ENCODE measurements at regions not wholly inside any gene's neighbourhood (a gene's known extent, or its start where the extent isn't known, plus 50 kb on each side); places are given as distances from the start of the nearest gene placed in this dataset.
"Not testable (repeated sequence)": the region's sequence is repeated elsewhere in the genome, so short reads cannot be mapped to it uniquely, and the experiment has no call there.

- Histone ChIP-seq H3K27ac (ENCODE audit: low read depth, low read length) (no peak overlapping the region), H3K4me1 (ENCODE audit: insufficient read depth, low read length) (no peaks in the 10 kb centered on the region), H3K27me3 (ENCODE audit: control insufficient read depth in 1 of 2, insufficient read depth in 2 of 2, low read length in 2 of 2) (no peaks in the 10 kb centered on the region)
Observed at GRCh38 chr3:187888701-187889100, 143.4 kb upstream of the BCL6 start.

GRCh38 chr3:187889106-187889505, 143.8 kb upstream of the BCL6 start:
- Histone ChIP-seq H3K36me3 (ENCODE audit: insufficient read depth, low read length) (no peaks in the 10 kb centered on the region), H3K9me3 (ENCODE audit: low read length) (no peaks in the 10 kb centered on the region), H3K4me3 (ENCODE audit: low read depth in 1 of 2, low read length in 2 of 2) (no peak overlapping the region), H3K9ac (ENCODE audit: low read length) (no peak overlapping the region), H3K27me3 (ENCODE audit: control insufficient read depth in 1 of 2, insufficient read depth in 2 of 2, low read length in 2 of 2) (no peaks in the 10 kb centered on the region), H3K4me1 (ENCODE audit: insufficient read depth, low read length) (no peaks in the 10 kb centered on the region), H3K27ac (ENCODE audit: low read depth, low read length) (no peak overlapping the region)

More at GRCh38 chr3:187888701-187889100, 143.4 kb upstream of the BCL6 start:
- no peak overlapping the region for H3K9ac ChIP-seq (ENCODE audit: low read length)
- H3K36me3 ChIP-seq (ENCODE audit: insufficient read depth, low read length): no peaks in the 10 kb centered on the region
- H3K4me3 ChIP-seq (ENCODE audit: low read depth in 1 of 2, low read length in 2 of 2): no peak overlapping the region
- no peaks in the 10 kb centered on the region for H3K9me3 ChIP-seq (ENCODE audit: low read length)

GRCh38 chr3:187889601-187890404, 144.5 kb upstream of the BCL6 start:
- Histone ChIP-seq H3K4me1 (ENCODE audit: insufficient read depth, low read length) (no peaks in the 10 kb centered on the region), H3K27ac (ENCODE audit: low read depth, low read length) (no peak overlapping the region), H3K36me3 (ENCODE audit: insufficient read depth, low read length) (no peaks in the 10 kb centered on the region), H3K27me3 (ENCODE audit: control insufficient read depth in 1 of 2, insufficient read depth in 2 of 2, low read length in 2 of 2) (no peaks in the 10 kb centered on the region), H3K9ac (ENCODE audit: low read length) (no peak overlapping the region), H3K4me3 (ENCODE audit: low read depth in 1 of 2, low read length in 2 of 2) (no peak overlapping the region), H3K9me3 (ENCODE audit: low read length) (no peaks in the 10 kb centered on the region)

GRCh38 chr3:187890405-187890752, 145.1 kb upstream of the BCL6 start:
- not testable (repeated sequence) for H3K27me3 ChIP-seq (ENCODE audit: control insufficient read depth in 1 of 2, insufficient read depth in 2 of 2, low read length in 2 of 2); H3K4me1 ChIP-seq (ENCODE audit: insufficient read depth, low read length); H3K4me3 ChIP-seq (ENCODE audit: low read depth in 1 of 2, low read length in 2 of 2); H3K9ac ChIP-seq (ENCODE audit: low read length); H3K9me3 ChIP-seq (ENCODE audit: low read length); H3K27ac ChIP-seq (ENCODE audit: low read depth, low read length); H3K36me3 ChIP-seq (ENCODE audit: insufficient read depth, low read length)

- Histone ChIP-seq H3K4me3 (ENCODE audit: low read depth in 1 of 2, low read length in 2 of 2) (no peak overlapping the region), H3K27me3 (ENCODE audit: control insufficient read depth in 1 of 2, insufficient read depth in 2 of 2, low read length in 2 of 2) (no peaks in the 10 kb centered on the region), H3K4me1 (ENCODE audit: insufficient read depth, low read length) (no peaks in the 10 kb centered on the region), H3K36me3 (ENCODE audit: insufficient read depth, low read length) (no peaks in the 10 kb centered on the region), H3K27ac (ENCODE audit: low read depth, low read length) (no peak overlapping the region), H3K9me3 (ENCODE audit: low read length) (no peaks in the 10 kb centered on the region), H3K9ac (ENCODE audit: low read length) (no peak overlapping the region)
Observed at GRCh38 chr3:187896646-187897045, 151.4 kb upstream of the BCL6 start.

- Histone ChIP-seq H3K9me3 (ENCODE audit: low read length) (no peaks in the 10 kb centered on the region), H3K36me3 (ENCODE audit: insufficient read depth, low read length) (no peaks in the 10 kb centered on the region), H3K4me1 (ENCODE audit: insufficient read depth, low read length) (no peaks in the 10 kb centered on the region), H3K27ac (ENCODE audit: low read depth, low read length) (no peak overlapping the region), H3K4me3 (ENCODE audit: low read depth in 1 of 2, low read length in 2 of 2) (no peak overlapping the region), H3K27me3 (ENCODE audit: control insufficient read depth in 1 of 2, insufficient read depth in 2 of 2, low read length in 2 of 2) (no peaks in the 10 kb centered on the region), H3K9ac (ENCODE audit: low read length) (no peak overlapping the region)
Observed at GRCh38 chr3:187899246-187899645, 154.0 kb upstream of the BCL6 start.

- H3K9ac ChIP-seq (ENCODE audit: low read length): no peak overlapping the region
- no peak overlapping the region for H3K27ac ChIP-seq (ENCODE audit: low read depth, low read length)
- H3K4me1 ChIP-seq (ENCODE audit: insufficient read depth, low read length): peaks cover 4% of the 10 kb centered on the region
- no peaks in the 10 kb centered on the region for H3K36me3 ChIP-seq (ENCODE audit: insufficient read depth, low read length)
- no peak overlapping the region for H3K4me3 ChIP-seq (ENCODE audit: low read depth in 1 of 2, low read length in 2 of 2)
- no peaks in the 10 kb centered on the region for H3K9me3 ChIP-seq (ENCODE audit: low read length)
- H3K27me3 ChIP-seq (ENCODE audit: control insufficient read depth in 1 of 2, insufficient read depth in 2 of 2, low read length in 2 of 2): no peaks in the 10 kb centered on the region
Observed at GRCh38 chr3:187900993-187901755, 155.9 kb upstream of the BCL6 start.

GRCh38 chr3:187902041-187902471, 156.8 kb upstream of the BCL6 start:
- no peaks in the 10 kb centered on the region for H3K9me3 ChIP-seq (ENCODE audit: low read length)
- no peak overlapping the region for H3K27ac ChIP-seq (ENCODE audit: low read depth, low read length)
- no peaks in the 10 kb centered on the region for H3K27me3 ChIP-seq (ENCODE audit: control insufficient read depth in 1 of 2, insufficient read depth in 2 of 2, low read length in 2 of 2)
- no peaks in the 10 kb centered on the region for H3K36me3 ChIP-seq (ENCODE audit: insufficient read depth, low read length)
- no peak overlapping the region for H3K9ac ChIP-seq (ENCODE audit: low read length)
- H3K4me3 ChIP-seq (ENCODE audit: low read depth in 1 of 2, low read length in 2 of 2): no peak overlapping the region
- H3K4me1 ChIP-seq (ENCODE audit: insufficient read depth, low read length): peaks cover 6% of the 10 kb centered on the region

GRCh38 chr3:187902936-187903335, 157.7 kb upstream of the BCL6 start:
- Histone ChIP-seq H3K27me3 (ENCODE audit: control insufficient read depth in 1 of 2, insufficient read depth in 2 of 2, low read length in 2 of 2) (no peaks in the 10 kb centered on the region), H3K9me3 (ENCODE audit: low read length) (no peaks in the 10 kb centered on the region), H3K9ac (ENCODE audit: low read length) (no peak overlapping the region)

GRCh38 chr3:187903697-187904096, 158.4 kb upstream of the BCL6 start:
- no peaks in the 10 kb centered on the region for H3K36me3 ChIP-seq (ENCODE audit: insufficient read depth, low read length)
- H3K9me3 ChIP-seq (ENCODE audit: low read length): no peaks in the 10 kb centered on the region
- H3K27ac ChIP-seq (ENCODE audit: low read depth, low read length): no peak overlapping the region
- H3K27me3 ChIP-seq (ENCODE audit: control insufficient read depth in 1 of 2, insufficient read depth in 2 of 2, low read length in 2 of 2): no peaks in the 10 kb centered on the region
- H3K4me3 ChIP-seq (ENCODE audit: low read depth in 1 of 2, low read length in 2 of 2): no peak overlapping the region
- peaks cover 6% of the 10 kb centered on the region for H3K4me1 ChIP-seq (ENCODE audit: insufficient read depth, low read length)
- H3K9ac ChIP-seq (ENCODE audit: low read length): no peak overlapping the region

More at GRCh38 chr3:187902936-187903335, 157.7 kb upstream of the BCL6 start:
- Histone ChIP-seq H3K4me3 (ENCODE audit: low read depth in 1 of 2, low read length in 2 of 2) (no peak overlapping the region), H3K4me1 (ENCODE audit: insufficient read depth, low read length) (peaks cover 6% of the 10 kb centered on the region), H3K36me3 (ENCODE audit: insufficient read depth, low read length) (no peaks in the 10 kb centered on the region), H3K27ac (ENCODE audit: low read depth, low read length) (no peak overlapping the region)

GRCh38 chr3:187906416-187906815, 161.1 kb upstream of the BCL6 start:
- no peak overlapping the region for H3K27ac ChIP-seq (ENCODE audit: low read depth, low read length)
- H3K4me3 ChIP-seq (ENCODE audit: low read depth in 1 of 2, low read length in 2 of 2): no peak overlapping the region
- no peaks in the 10 kb centered on the region for H3K36me3 ChIP-seq (ENCODE audit: insufficient read depth, low read length)
- H3K27me3 ChIP-seq (ENCODE audit: control insufficient read depth in 1 of 2, insufficient read depth in 2 of 2, low read length in 2 of 2): no peaks in the 10 kb centered on the region
- H3K9me3 ChIP-seq (ENCODE audit: low read length): no peaks in the 10 kb centered on the region
- H3K9ac ChIP-seq (ENCODE audit: low read length): no peak overlapping the region
- peaks cover 18% of the 10 kb centered on the region for H3K4me1 ChIP-seq (ENCODE audit: insufficient read depth, low read length)
